Right atrium auricular region (tissue), 2 donors: ENCODE measurements at regions not wholly inside any gene's neighbourhood (a gene's known extent, or its start where the extent isn't known, plus 50 kb on each side); places are given as distances from the start of the nearest gene placed in this dataset.

Source experiments
- DNase-seq: peaks from one replicate; pipeline ENCODE4 v3.0.0-alpha.2; 2019; ENCODE audit warnings: low spot score
- H3K27ac ChIP-seq, 2 donors: fragments of 200-600 bp; sonication (generic); 1 replicate in 1 of 2; 2 replicates in 1 of 2; pipeline ENCODE4 v1.5.1; 2016 to 2019
- H3K27me3 ChIP-seq, 2 donors: fragments of 200-600 bp; sonication (generic); one replicate each; pipeline versions ENCODE4 v1.5.1 to v1.6.0; 2017 to 2019
- H3K36me3 ChIP-seq: fragments of 200-600 bp; sonication (generic); one replicate; pipeline ENCODE4 v1.5.1; 2016
- H3K4me1 ChIP-seq, 2 donors: fragments of 200-600 bp; sonication (generic); one replicate each; pipeline versions ENCODE4 v1.5.1 to v1.6.0; 2017 to 2019
- H3K4me3 ChIP-seq, 2 donors: fragments of 200-600 bp; sonication (generic); 1 replicate in 1 of 2; 2 replicates in 1 of 2; pipeline ENCODE4 v1.5.1; 2017 to 2019; ENCODE audit warnings: mild to moderate bottlenecking in 1 of 2, moderate library complexity in 1 of 2
- H3K9me3 ChIP-seq, 2 donors: fragments of 200-600 bp; sonication (generic); one replicate each; pipeline ENCODE4 v1.5.1; 2019
- TF ChIP-seq, protein P1 (sequence below), 2 donors: fragments of 200-600 bp; sonication (generic); IDR thresholded peaks; one replicate each; pipeline ENCODE4 v1.5.1; 2019; ENCODE audit warnings: antibody characterized with exemption in 2 of 2

DNA sequence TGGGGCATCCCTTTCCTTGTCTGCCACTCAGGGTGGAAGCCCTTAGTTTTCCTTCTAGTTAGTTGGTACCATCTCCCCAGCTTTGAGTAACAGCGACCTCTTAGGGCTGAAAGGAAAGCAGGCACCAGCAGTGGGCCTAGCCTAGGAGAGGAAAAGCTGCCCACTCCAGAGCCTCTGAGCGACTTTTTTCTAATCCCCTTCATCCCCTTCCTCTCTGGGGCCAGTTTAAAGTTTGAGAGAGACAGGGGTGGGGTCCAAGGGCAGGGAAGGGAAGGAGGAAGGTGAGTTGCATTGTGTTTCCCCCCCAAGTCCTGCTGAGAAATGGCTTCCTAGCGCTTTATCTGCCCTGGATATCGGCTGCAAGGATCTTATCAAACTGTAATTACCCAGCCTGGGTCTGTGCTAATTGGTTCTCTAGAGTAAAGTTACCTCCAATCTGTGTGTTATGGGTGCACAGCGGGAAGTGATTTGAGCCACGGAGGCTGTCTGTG lies 573.9 kb upstream of the CADM1 start:
- no peak for DNase-seq
- Histone ChIP-seq H3K36me3 (no peaks in the 10 kb centered on the region), H3K27ac (no peak overlapping the region), H3K4me1 (peaks cover 0 to 8% of the 10 kb centered on the region in 2 donors), H3K4me3 (no peak overlapping the region), H3K27me3 (no peaks in the 10 kb centered on the region), H3K9me3 (no peaks in the 10 kb centered on the region)
- TF ChIP-seq, protein P1, sequence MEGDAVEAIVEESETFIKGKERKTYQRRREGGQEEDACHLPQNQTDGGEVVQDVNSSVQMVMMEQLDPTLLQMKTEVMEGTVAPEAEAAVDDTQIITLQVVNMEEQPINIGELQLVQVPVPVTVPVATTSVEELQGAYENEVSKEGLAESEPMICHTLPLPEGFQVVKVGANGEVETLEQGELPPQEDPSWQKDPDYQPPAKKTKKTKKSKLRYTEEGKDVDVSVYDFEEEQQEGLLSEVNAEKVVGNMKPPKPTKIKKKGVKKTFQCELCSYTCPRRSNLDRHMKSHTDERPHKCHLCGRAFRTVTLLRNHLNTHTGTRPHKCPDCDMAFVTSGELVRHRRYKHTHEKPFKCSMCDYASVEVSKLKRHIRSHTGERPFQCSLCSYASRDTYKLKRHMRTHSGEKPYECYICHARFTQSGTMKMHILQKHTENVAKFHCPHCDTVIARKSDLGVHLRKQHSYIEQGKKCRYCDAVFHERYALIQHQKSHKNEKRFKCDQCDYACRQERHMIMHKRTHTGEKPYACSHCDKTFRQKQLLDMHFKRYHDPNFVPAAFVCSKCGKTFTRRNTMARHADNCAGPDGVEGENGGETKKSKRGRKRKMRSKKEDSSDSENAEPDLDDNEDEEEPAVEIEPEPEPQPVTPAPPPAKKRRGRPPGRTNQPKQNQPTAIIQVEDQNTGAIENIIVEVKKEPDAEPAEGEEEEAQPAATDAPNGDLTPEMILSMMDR (IDR thresholded peaks at IDR 0.05), result no peak

GRCh38 chr11:116077092-116077491 lies 572.9 kb upstream of the CADM1 start:
- DNase-seq, result no peak
- Histone ChIP-seq H3K36me3 (no peaks in the 10 kb centered on the region), H3K27ac (no peak overlapping the region), H3K27me3 (no peaks in the 10 kb centered on the region), H3K4me1 (peaks cover 0 to 8% of the 10 kb centered on the region in 2 donors), H3K9me3 (no peaks in the 10 kb centered on the region), H3K4me3 (no peak overlapping the region)
- TF ChIP-seq, protein P1 (IDR thresholded peaks at IDR 0.05), result no peak

- Histone ChIP-seq H3K27ac (no peak overlapping the region), H3K36me3 (no peaks in the 10 kb centered on the region), H3K9me3 (no peaks in the 10 kb centered on the region), H3K4me3 (no peak overlapping the region), H3K4me1 (peaks cover 0 to 8% of the 10 kb centered on the region in 2 donors), H3K27me3 (no peaks in the 10 kb centered on the region)
- TF ChIP-seq, protein P1 (IDR thresholded peaks at IDR 0.05), result no peak
- DNase-seq, result no peak
Observed at GRCh38 chr11:116073854-116074837, 569.9 kb upstream of the CADM1 start.

- Histone ChIP-seq H3K27ac (no peak overlapping the region), H3K4me3 (no peak overlapping the region), H3K4me1 (peaks cover 0 to 8% of the 10 kb centered on the region in 2 donors), H3K9me3 (no peaks in the 10 kb centered on the region), H3K27me3 (no peaks in the 10 kb centered on the region), H3K36me3 (no peaks in the 10 kb centered on the region)
- TF ChIP-seq, protein P1 (IDR thresholded peaks at IDR 0.05), result no peak
- no peak for DNase-seq
Observed at GRCh38 chr11:116072601-116073410, 568.6 kb upstream of the CADM1 start.

DNA sequence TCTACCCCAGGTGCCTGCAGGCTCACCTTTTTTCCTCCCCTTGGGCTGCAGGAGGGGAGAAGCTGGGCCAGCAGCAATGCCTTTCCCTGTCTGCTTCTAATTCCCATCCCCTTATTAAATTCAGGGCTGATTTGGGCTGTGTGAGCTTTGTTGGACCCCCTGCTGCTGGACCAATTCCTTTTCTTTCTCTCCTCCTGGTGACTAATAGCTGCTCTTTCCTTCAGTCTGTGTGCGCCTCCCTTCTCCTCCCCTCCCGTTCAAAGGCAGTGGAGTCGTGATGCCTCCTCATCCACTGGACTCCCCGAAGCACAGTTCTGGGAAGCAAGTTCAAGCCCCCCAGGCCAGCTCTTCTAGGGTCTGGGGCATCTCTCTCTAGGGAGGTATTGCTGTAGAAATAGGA lies 567.9 kb upstream of the CADM1 start:
- TF ChIP-seq, protein P1 (IDR thresholded peaks at IDR 0.05), result no peak
- Histone ChIP-seq H3K27me3 (no peaks in the 10 kb centered on the region), H3K4me3 (no peak overlapping the region), H3K4me1 (peaks cover 0 to 8% of the 10 kb centered on the region in 2 donors), H3K36me3 (no peaks in the 10 kb centered on the region), H3K9me3 (no peaks in the 10 kb centered on the region), H3K27ac (no peak overlapping the region)
- no peak for DNase-seq
